Retinal pigment epithelial cell (primary cell): ENCODE measurements at regions not wholly inside any gene's neighbourhood (a gene's known extent, or its start where the extent isn't known, plus 50 kb on each side); places are given as distances from the start of the nearest gene placed in this dataset.
"Not testable (repeated sequence)": the region's sequence is repeated elsewhere in the genome, so short reads cannot be mapped to it uniquely, and the experiment has no call there.

Experiments used
- DNase-seq: peaks from one replicate; pipeline ENCODE4 v3.0.0-alpha.2; 2010; ENCODE audit warnings: low read depth
- H3K4me3 ChIP-seq: 2 replicates; pipeline ENCODE4 v1.5.1; 2011; ENCODE audit warnings: mild to moderate bottlenecking, low read length, control low read depth, moderate library complexity
- CTCF ChIP-seq: conservative IDR thresholded peaks from 2 replicates; pipeline ENCODE4 v1.5.1; 2011; ENCODE audit warnings: low read depth, low read length, control low read depth, inconsistent platforms

GRCh38 chr3:18558507-18558906 is 133.4 kb upstream of the SATB1 start:
- TF ChIP-seq CTCF = no peak
- DNase-seq = no peak

GRCh38 chr3:18557216-18557615 is 132.1 kb upstream of the SATB1 start:
- TF ChIP-seq CTCF = no peak
- no peak for DNase-seq
- no peak overlapping the region for H3K4me3 ChIP-seq

More at GRCh38 chr3:18558507-18558906, 133.4 kb upstream of the SATB1 start:
- no peak overlapping the region for H3K4me3 ChIP-seq

- no peak for TF ChIP-seq CTCF
- no peak for DNase-seq
- no peak overlapping the region for H3K4me3 ChIP-seq
Observed at GRCh38 chr3:18556503-18557135, 131.5 kb upstream of the SATB1 start.

- H3K4me3 ChIP-seq = no peak overlapping the region
- no peak for DNase-seq
- no peak for TF ChIP-seq CTCF
Observed at GRCh38 chr3:18556001-18556408, 130.9 kb upstream of the SATB1 start.

- not testable (repeated sequence) for DNase-seq, H3K4me3 ChIP-seq
Observed at GRCh38 chr3:18552579-18553105, 127.5 kb upstream of the SATB1 start.

GRCh38 chr3:18546632-18547031 is 121.5 kb upstream of the SATB1 start:
- no peak for TF ChIP-seq CTCF
- DNase-seq = no peak
- H3K4me3 ChIP-seq = no peak overlapping the region

GRCh38 chr3:18544146-18544545 is 119.0 kb upstream of the SATB1 start:
- no peak for TF ChIP-seq CTCF
- DNase-seq = no peak
- no peak overlapping the region for H3K4me3 ChIP-seq
